ENCODE measurements at regions not wholly inside any gene's neighbourhood (a gene's known extent, or its start where the extent isn't known, plus 50 kb on each side); places are given as distances from the start of the nearest gene placed in this dataset.
"Not testable (repeated sequence)": the region's sequence is repeated elsewhere in the genome, so short reads cannot be mapped to it uniquely, and the experiment has no call there.

- no peak for DNase-seq (ENCODE audit: low read depth in 4 of 4, low spot score in 3 of 4)
Measured at GRCh38 chr10:118913825-118914224, 115.7 kb upstream of the NANOS1 start.

- DNase-seq (ENCODE audit: low read depth in 4 of 4, low spot score in 3 of 4): no peak
Measured at GRCh38 chr10:118914629-118915028, 114.9 kb upstream of the NANOS1 start.

- DNase-seq (ENCODE audit: low read depth in 4 of 4, low spot score in 3 of 4): no peak
Measured at GRCh38 chr10:118915161-118915560, 114.4 kb upstream of the NANOS1 start.

- no peak for DNase-seq (ENCODE audit: low read depth in 4 of 4, low spot score in 3 of 4)
Measured at GRCh38 chr10:118916777-118917176, 112.7 kb upstream of the NANOS1 start.

- no peak for DNase-seq (ENCODE audit: low read depth in 4 of 4, low spot score in 3 of 4)
Measured at GRCh38 chr10:118917701-118918100, 111.8 kb upstream of the NANOS1 start.

GRCh38 chr10:118918116-118918515 lies 111.4 kb upstream of the NANOS1 start:
- DNase-seq (ENCODE audit: low read depth in 4 of 4, low spot score in 3 of 4): no peak

- DNase-seq (ENCODE audit: low read depth in 4 of 4, low spot score in 3 of 4): no peak
Measured at GRCh38 chr10:118918587-118918986, 110.9 kb upstream of the NANOS1 start.

GRCh38 chr10:118920206-118920605 lies 109.3 kb upstream of the NANOS1 start:
- no peak for DNase-seq (ENCODE audit: low read depth in 4 of 4, low spot score in 3 of 4)

- no peak for DNase-seq (ENCODE audit: low read depth in 4 of 4, low spot score in 3 of 4)
Measured at GRCh38 chr10:118922226-118922625, 107.3 kb upstream of the NANOS1 start.

- no peak for DNase-seq (ENCODE audit: low read depth in 4 of 4, low spot score in 3 of 4)
Measured at GRCh38 chr10:118922972-118923371, 106.5 kb upstream of the NANOS1 start.

- no peak for DNase-seq (ENCODE audit: low read depth in 4 of 4, low spot score in 3 of 4)
Measured at GRCh38 chr10:118924493-118924892, 105.0 kb upstream of the NANOS1 start.

GRCh38 chr10:118925404-118926071 lies 104.0 kb upstream of the NANOS1 start:
- DNase-seq (ENCODE audit: low read depth in 4 of 4, low spot score in 3 of 4): no peak

GRCh38 chr10:118926072-118926417 lies 103.5 kb upstream of the NANOS1 start:
- DNase-seq (ENCODE audit: low read depth in 4 of 4, low spot score in 3 of 4): no peak

- no peak for DNase-seq (ENCODE audit: low read depth in 4 of 4, low spot score in 3 of 4)
Measured at GRCh38 chr10:118926441-118926840, 103.1 kb upstream of the NANOS1 start.

GRCh38 chr10:118926903-118927302 lies 102.6 kb upstream of the NANOS1 start:
- no peak for DNase-seq (ENCODE audit: low read depth in 4 of 4, low spot score in 3 of 4)

- DNase-seq (ENCODE audit: low read depth in 4 of 4, low spot score in 3 of 4): no peak
Measured at GRCh38 chr10:118927321-118927720, 102.2 kb upstream of the NANOS1 start.

GRCh38 chr10:118930614-118931013 lies 98.9 kb upstream of the NANOS1 start:
- no peak for DNase-seq (ENCODE audit: low read depth in 4 of 4, low spot score in 3 of 4)

- DNase-seq (ENCODE audit: low read depth in 4 of 4, low spot score in 3 of 4): no peak
Measured at GRCh38 chr10:118931436-118931835, 98.1 kb upstream of the NANOS1 start.

- not testable (repeated sequence) for DNase-seq (ENCODE audit: low read depth in 4 of 4, low spot score in 3 of 4)
Measured at GRCh38 chr10:118932154-118932553, 97.4 kb upstream of the NANOS1 start.

GRCh38 chr10:118937226-118937625 lies 92.3 kb upstream of the NANOS1 start:
- DNase-seq (ENCODE audit: low read depth in 4 of 4, low spot score in 3 of 4): no peak

GRCh38 chr10:118939211-118940007 lies 90.1 kb upstream of the NANOS1 start:
- DNase-seq (ENCODE audit: low read depth in 4 of 4, low spot score in 3 of 4): no peak

- DNase-seq (ENCODE audit: low read depth in 4 of 4, low spot score in 3 of 4): no peak
Measured at GRCh38 chr10:118940386-118940785, 89.1 kb upstream of the NANOS1 start.

Data from right renal pelvis (tissue), 4 donors.